BJ (cell line): ENCODE measurements at regions not wholly inside any gene's neighbourhood (a gene's known extent, or its start where the extent isn't known, plus 50 kb on each side); places are given as distances from the start of the nearest gene placed in this dataset.

Experiments
- CTCF ChIA-PET: fragments of 350-600 bp; formaldehyde crosslinking; extraction: SDS; loops from one replicate; lab custom pipeline; 2021; ENCODE audit warnings: antibody characterized with exemption, inconsistent platforms; lab: Yijun Ruan, JAX
- POLR2A ChIA-PET: fragments of 300-600 bp; sonication (Branson Sonifier 250); formaldehyde crosslinking; extraction: SDS; loops from one replicate; lab custom pipeline; 2021; ENCODE audit warnings: antibody characterized with exemption; lab: Charles Lee
- DNase-seq: peaks from one replicate; pipeline ENCODE4 v3.0.0-alpha.2; 2011; ENCODE audit warnings: low read depth
- H3K27me3 ChIP-seq: 2 replicates; pipeline ENCODE4 v1.6.0; 2011; ENCODE audit warnings: low read length; ENCODE audit not compliant: control insufficient read depth, insufficient read depth
- H3K36me3 ChIP-seq: 2 replicates; pipeline ENCODE4 v1.5.1; 2011; ENCODE audit warnings: low read length; ENCODE audit not compliant: control insufficient read depth, insufficient read depth
- H3K4me3 ChIP-seq: 2 replicates; pipeline ENCODE4 v1.5.1; 2011; ENCODE audit warnings: low read depth, mild to moderate bottlenecking, control low read depth, low read length
- CTCF ChIP-seq: IDR thresholded peaks from 2 replicates; pipeline ENCODE4 v1.5.1; 2011; ENCODE audit warnings: low read depth, mild to moderate bottlenecking, control low read depth, inconsistent platforms, low read length, moderate library complexity; ENCODE audit not compliant: insufficient read depth

GRCh38 chr3:193764959-193765358 is 172.0 kb downstream of the OPA1 start:
- CTCF ChIA-PET, result interaction anchor here (0.8 kb wide), 1 partner anchor 550 kb away, joined by 3 read pairs; no protein-coding TSS in a partner anchor
- H3K4me3 ChIP-seq, result no peak overlapping the region
- no peak for DNase-seq

GRCh38 chr3:193767353-193768069 is 174.5 kb downstream of the OPA1 start:
- Histone ChIP-seq H3K27me3 (no peaks in the 10 kb centered on the region; the same call in none of the 2 replicates), H3K36me3 (no peaks in the 10 kb centered on the region), H3K4me3 (no peak overlapping the region)
- no peak for DNase-seq
- TF ChIP-seq CTCF, result no peak
- POLR2A ChIA-PET, result no interaction called here
- CTCF ChIA-PET, result interaction anchor here (1.5 to 1.9 kb wide), 3 partner anchors 12 to 548 kb away, joined by 4 to 10 read pairs (median 6); no protein-coding TSS in a partner anchor

More at GRCh38 chr3:193764959-193765358, 172.0 kb downstream of the OPA1 start:
- Histone ChIP-seq H3K27me3 (no peaks in the 10 kb centered on the region; the same call in none of the 2 replicates), H3K36me3 (no peaks in the 10 kb centered on the region)
- POLR2A ChIA-PET, result no interaction called here
- no peak for TF ChIP-seq CTCF

GRCh38 chr3:193768070-193768394 is 175.0 kb downstream of the OPA1 start:
- ChIA-PET POLR2A (no interaction called here), CTCF (interaction anchor here (1.6 to 1.9 kb wide), 2 partner anchors 13 to 548 kb away, joined by 6 to 10 read pairs; no protein-coding TSS in a partner anchor)
- Histone ChIP-seq H3K4me3 (no peak overlapping the region), H3K27me3 (no peaks in the 10 kb centered on the region; the same call in none of the 2 replicates), H3K36me3 (no peaks in the 10 kb centered on the region)
- no peak for DNase-seq
- no peak for TF ChIP-seq CTCF

- no peak for DNase-seq
- TF ChIP-seq CTCF, result no peak
- POLR2A ChIA-PET, result no interaction called here
- peaks cover 7% of the 10 kb centered on the region for H3K27me3 ChIP-seq
- CTCF ChIA-PET, result interaction anchor here (1.9 kb wide), 1 partner anchor 546 kb away, joined by 4 read pairs; no protein-coding TSS in a partner anchor
- no peak overlapping the region for H3K4me3 ChIP-seq
- no peaks in the 10 kb centered on the region for H3K36me3 ChIP-seq
These were observed 176.4 kb downstream of the OPA1 start for GRCh38 chr3:193769437-193769836.

GRCh38 chr3:193771011-193771652 is 178.1 kb downstream of the OPA1 start:
- ChIA-PET POLR2A (no interaction called here), CTCF (no interaction called here)
- DNase-seq, result no peak
- H3K4me3 ChIP-seq, result no peak overlapping the region
- H3K36me3 ChIP-seq, result no peaks in the 10 kb centered on the region
- TF ChIP-seq CTCF, result no peak
- peaks cover 7% of the 10 kb centered on the region for H3K27me3 ChIP-seq
